ENCODE measurements at regions not wholly inside any gene's neighbourhood (a gene's known extent, or its start where the extent isn't known, plus 50 kb on each side); places are given as distances from the start of the nearest gene placed in this dataset.

- Histone ChIP-seq H3T11ph (ENCODE audit: low read length) (no peak overlapping the region), H3K14ac (ENCODE audit: insufficient read depth, low read length) (no peak overlapping the region), H3K56ac (ENCODE audit: insufficient read length, low read depth, low read length) (no peak overlapping the region), H2AFZ (ENCODE audit: low read length) (no peak overlapping the region), H3K27me3 (ENCODE audit: insufficient read depth, low read length) (no peaks in the 10 kb centered on the region), H3K18ac (ENCODE audit: insufficient read length, low read depth, low read length) (no peak overlapping the region), H2AK5ac (ENCODE audit: insufficient read length, low read length) (no peak overlapping the region), H3K9me3 (ENCODE audit: control insufficient read depth, low read depth, low read length) (no peaks in the 10 kb centered on the region), H4K8ac (replicated peaks; ENCODE audit: insufficient read length, low read depth, low read length) (no peak overlapping the region), H2BK20ac (ENCODE audit: low read depth, low read length, poor library complexity, severe bottlenecking) (no peak overlapping the region), H3K23ac (ENCODE audit: insufficient read length, low read depth, low read length) (no peak overlapping the region), H3K79me1 (ENCODE audit: insufficient read depth, low read depth, low read length, poor library complexity, severe bottlenecking) (no peaks in the 10 kb centered on the region), H2BK120ac (ENCODE audit: low read depth, low read length, poor library complexity, severe bottlenecking) (no peak overlapping the region), H3K27ac (ENCODE audit: insufficient read length, low read depth, low read length) (no peak overlapping the region), H3K23me2 (ENCODE audit: insufficient read length, low read depth, low read length, poor library complexity, severe bottlenecking) (no peaks in the 10 kb centered on the region), H2BK5ac (ENCODE audit: insufficient read length, low read length) (no peak overlapping the region), H3K4ac (ENCODE audit: low read depth, low read length) (no peak overlapping the region), H4K20me1 (ENCODE audit: control insufficient read depth, insufficient read depth, insufficient read length) (no peaks in the 10 kb centered on the region), H3K9ac (ENCODE audit: extremely low read depth, insufficient read length, low read length) (no peak overlapping the region), H3K79me2 (ENCODE audit: insufficient read depth, low read length) (no peaks in the 10 kb centered on the region), H4K5ac (ENCODE audit: insufficient read length, low read depth, low read length) (no peak overlapping the region), H2BK12ac (ENCODE audit: insufficient read length, low read depth, low read length) (no peak overlapping the region), H2BK15ac (ENCODE audit: low read depth, low read length) (no peak overlapping the region), H3K4me2 (ENCODE audit: insufficient read depth, insufficient read length, low read length) (no peak overlapping the region), H3K4me1 (ENCODE audit: insufficient read depth, low read length) (no peaks in the 10 kb centered on the region), H4K91ac (ENCODE audit: insufficient read length, low read depth, low read length) (no peak overlapping the region)
- Mint-ChIP-seq H3K27me3 (ENCODE audit: low read depth) (no peaks in the 10 kb centered on the region; the same call in none of the 2 replicates), H3K4me3 (no peak overlapping the region), H3K36me3 (ENCODE audit: insufficient read depth in 1 of 3, low read depth in 3 of 3) (peaks cover under 1 to 12% (median 2%) of the 10 kb centered on the region in 3 experiments; a peak in 4 of 7 replicates), H3K4me1 (no peaks in the 10 kb centered on the region), H3K9me3 (peaks cover 23 to 29% of the 10 kb centered on the region in 2 experiments), H3K27ac (no peak overlapping the region)
- TF ChIP-seq CTCF (conservative IDR thresholded peaks at IDR 0.05), result peak; percentile 59
- DNase-seq, result no peak
- no CpG with 5 or more reads among the region's 3 CpGs for WGBS (ENCODE audit: extremely low coverage, insufficient read length, low lambda C conversion rate)
Observed at GRCh38 chr1:100606438-100606837, 68.5 kb downstream of the GPR88 start.

Data from H9 (cell line).